ENCODE measurements at regions not wholly inside any gene's neighbourhood (a gene's known extent, or its start where the extent isn't known, plus 50 kb on each side); places are given as distances from the start of the nearest gene placed in this dataset.

DNA sequence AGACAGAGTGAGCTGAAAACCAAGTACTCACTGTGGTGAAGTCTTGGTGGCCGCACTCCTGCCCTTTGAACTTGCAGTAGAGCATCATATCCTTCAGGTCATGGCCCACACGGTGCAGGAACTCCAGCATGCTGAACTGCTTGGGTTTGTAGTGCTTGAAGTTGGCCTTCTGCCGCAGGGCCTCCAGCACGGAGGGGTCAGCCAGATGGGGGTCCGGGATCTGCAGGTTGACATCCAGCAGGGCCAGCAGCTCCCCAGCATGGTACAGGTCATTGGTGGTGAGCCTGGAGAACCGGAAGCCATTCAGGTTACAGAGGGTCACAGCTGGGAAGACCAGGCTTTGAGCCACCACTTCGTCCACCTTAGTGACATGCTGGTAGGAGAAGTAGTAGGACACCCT is 99.1 kb upstream of the CCL2 start:
- H3K4me3 ChIP-seq = no peak overlapping the region
- 72 to 92% (median 77%) methylated on average over 2 to 7 of the region's 7 CpGs for WGBS, 4 donors
- intact Hi-C loops (cut with DNase I) = no loop called here

DNA sequence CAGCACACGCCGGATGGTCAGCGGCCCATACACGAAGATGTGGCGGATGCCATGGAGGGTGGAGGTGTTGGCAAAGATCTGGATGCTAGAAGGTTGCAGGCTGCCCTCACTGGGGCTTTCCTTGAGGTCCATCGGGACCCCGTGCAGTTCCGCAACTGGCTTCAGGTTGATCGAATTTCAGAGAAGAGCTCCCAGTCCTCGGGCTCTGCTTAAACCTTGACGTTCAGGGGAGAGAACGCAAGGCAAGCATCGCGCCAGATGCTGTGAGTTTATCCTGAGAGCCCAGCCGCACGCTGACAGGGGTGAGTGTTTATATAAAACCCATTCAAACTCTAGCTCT is 98.7 kb upstream of the CCL2 start:
- H3K27me3 ChIP-seq = peaks cover 17% of the 10 kb centered on the region
- intact Hi-C loops (cut with DNase I) = no loop called here
- WGBS, 4 donors = 34 to 38% (median 37%) methylated on average over 15 to 16 of the region's 16 CpGs

More for the DNA sequence above, 99.1 kb upstream of the CCL2 start:
- no peaks in the 10 kb centered on the region for H3K4me1 ChIP-seq (replicated peaks in 1 of 2)
- H3K9me3 ChIP-seq (replicated peaks in 1 of 3) = no peaks in the 10 kb centered on the region
- no peak overlapping the region for H3K27ac ChIP-seq
- no peak for DNase-seq
- no peaks in the 10 kb centered on the region for H3K36me3 ChIP-seq (replicated peaks in 1 of 2)
- H3K27me3 ChIP-seq = peaks cover 17% of the 10 kb centered on the region
- TF ChIP-seq POLR2A (IDR thresholded peaks at IDR 0.05) (no peak), CTCF (IDR thresholded peaks at IDR 0.05) (no peak)

GRCh38 chr17:34156741-34157589 is 98.1 kb upstream of the CCL2 start:
- 0 to 5% (median 2%) methylated on average over 26 to 42 of the region's 42 CpGs for WGBS, 4 donors
- no peak for DNase-seq
- TF ChIP-seq CTCF (IDR thresholded peaks at IDR 0.05) (no peak), POLR2A (IDR thresholded peaks at IDR 0.05) (no peak)
- Histone ChIP-seq H3K27ac (no peak overlapping the region), H3K9me3 (replicated peaks in 1 of 3) (no peaks in the 10 kb centered on the region), H3K36me3 (replicated peaks in 1 of 2) (no peaks in the 10 kb centered on the region), H3K4me3 (no peak overlapping the region), H3K27me3 (peaks cover 17% of the 10 kb centered on the region), H3K4me1 (replicated peaks in 1 of 2) (no peaks in the 10 kb centered on the region)
- intact Hi-C loops (cut with DNase I) = no loop called here

More for the DNA sequence above, 98.7 kb upstream of the CCL2 start:
- no peaks in the 10 kb centered on the region for H3K9me3 ChIP-seq (replicated peaks in 1 of 3)
- DNase-seq = no peak
- no peak overlapping the region for H3K4me3 ChIP-seq
- no peaks in the 10 kb centered on the region for H3K36me3 ChIP-seq (replicated peaks in 1 of 2)
- TF ChIP-seq CTCF (IDR thresholded peaks at IDR 0.05) (no peak), POLR2A (IDR thresholded peaks at IDR 0.05) (no peak)
- H3K4me1 ChIP-seq (replicated peaks in 1 of 2) = no peaks in the 10 kb centered on the region
- no peak overlapping the region for H3K27ac ChIP-seq

DNA sequence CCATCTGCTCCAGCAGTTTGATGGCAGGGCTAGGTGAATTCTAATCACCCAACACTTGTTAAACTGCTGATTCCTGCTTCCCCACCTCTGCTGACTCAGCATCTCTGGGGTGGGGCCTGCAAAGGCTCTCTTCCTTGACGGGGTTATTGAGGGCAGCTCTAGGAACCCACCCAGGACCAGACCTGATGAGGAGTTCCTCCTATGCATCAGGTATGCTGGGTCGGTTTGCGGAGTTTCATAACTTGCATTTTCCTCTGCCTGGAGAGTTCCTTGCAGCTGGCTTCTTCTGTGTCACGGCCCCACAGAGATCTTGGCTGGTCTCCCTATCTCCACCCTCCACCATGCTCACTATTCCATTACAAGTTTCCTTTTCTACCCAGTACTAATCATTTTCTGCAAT is 93.4 kb upstream of the CCL2 start:
- 59 to 91% (median 66%) methylated on average over 1 to 4 of the region's 4 CpGs for WGBS, 4 donors

More for the DNA sequence above, 93.4 kb upstream of the CCL2 start:
- DNase-seq = no peak
- Histone ChIP-seq H3K36me3 (replicated peaks in 1 of 2) (no peaks in the 10 kb centered on the region), H3K4me3 (no peak overlapping the region), H3K27ac (no peak overlapping the region), H3K9me3 (replicated peaks in 1 of 3) (no peaks in the 10 kb centered on the region), H3K4me1 (replicated peaks in 1 of 2) (no peaks in the 10 kb centered on the region), H3K27me3 (peaks cover 12% of the 10 kb centered on the region)
- intact Hi-C loops (cut with DNase I) = loop anchor here in 1 of 2 donors (10.0 kb wide), 1 partner anchor 387 kb away; no protein-coding TSS in a partner anchor
- TF ChIP-seq POLR2A (IDR thresholded peaks at IDR 0.05) (no peak), CTCF (IDR thresholded peaks at IDR 0.05) (no peak)
